Dermis blood vessel endothelial cell (primary cell): ENCODE measurements at regions not wholly inside any gene's neighbourhood (a gene's known extent, or its start where the extent isn't known, plus 50 kb on each side); places are given as distances from the start of the nearest gene placed in this dataset.
A peak's percentile ranks its signal among the peaks of the same experiment; 100 is the strongest.
"Not testable (repeated sequence)": the region's sequence is repeated elsewhere in the genome, so short reads cannot be mapped to it uniquely, and the experiment has no call there.

ENCODE experiments used
- DNase-seq: peaks from one replicate; pipeline ENCODE4 v3.0.0; 2010

GRCh38 chr13:50661881-50662280, 181.6 kb downstream of the DLEU7 start:
- DNase-seq, result not testable (repeated sequence)

- DNase-seq, result no peak
Measured at GRCh38 chr13:50664951-50665350, 178.5 kb downstream of the DLEU7 start.

GRCh38 chr13:50668049-50668448, 175.4 kb downstream of the DLEU7 start:
- DNase-seq, result no peak

- no peak for DNase-seq
Measured at GRCh38 chr13:50668691-50669271, 174.7 kb downstream of the DLEU7 start.

- DNase-seq, result no peak
Measured at GRCh38 chr13:50670272-50670671, 173.2 kb downstream of the DLEU7 start.

GRCh38 chr13:50670847-50671496, 172.5 kb downstream of the DLEU7 start:
- DNase-seq, result peak; percentile 62

- no peak for DNase-seq
Measured at GRCh38 chr13:50671497-50671850, 172.0 kb downstream of the DLEU7 start.

GRCh38 chr13:50672025-50672424, 171.5 kb downstream of the DLEU7 start:
- DNase-seq, result no peak

- no peak for DNase-seq
Measured at GRCh38 chr13:50675651-50676050, 167.8 kb downstream of the DLEU7 start.

GRCh38 chr13:50676602-50677001, 166.9 kb downstream of the DLEU7 start:
- peak; percentile 33 for DNase-seq

- DNase-seq, result no peak
Measured at GRCh38 chr13:50677258-50677657, 166.2 kb downstream of the DLEU7 start.

- DNase-seq, result no peak
Measured at GRCh38 chr13:50677687-50678463, 165.6 kb downstream of the DLEU7 start.

- DNase-seq, result no peak
Measured at GRCh38 chr13:50678464-50679162, 164.9 kb downstream of the DLEU7 start.

- no peak for DNase-seq
Measured at GRCh38 chr13:50679321-50679720, 164.2 kb downstream of the DLEU7 start.

- no peak for DNase-seq
Measured at GRCh38 chr13:50682002-50682401, 161.5 kb downstream of the DLEU7 start.

- no peak for DNase-seq
Measured at GRCh38 chr13:50682966-50683365, 160.5 kb downstream of the DLEU7 start.

- DNase-seq, result peak; percentile 76
Measured at GRCh38 chr13:50684366-50684765, 159.1 kb downstream of the DLEU7 start.

- peak; percentile 89 for DNase-seq
Measured at GRCh38 chr13:50685491-50685890, 158.0 kb downstream of the DLEU7 start.

GRCh38 chr13:50685956-50686355, 157.5 kb downstream of the DLEU7 start:
- peak; percentile 29 for DNase-seq

- DNase-seq, result no peak
Measured at GRCh38 chr13:50686551-50686950, 156.9 kb downstream of the DLEU7 start.

- no peak for DNase-seq
Measured at GRCh38 chr13:50687545-50687944, 155.9 kb downstream of the DLEU7 start.

- DNase-seq, result no peak
Measured at GRCh38 chr13:50690006-50690405, 153.5 kb downstream of the DLEU7 start.

- no peak for DNase-seq
Measured at GRCh38 chr13:50691176-50691680, 152.3 kb downstream of the DLEU7 start.
